ENCODE measurements at regions not wholly inside any gene's neighbourhood (a gene's known extent, or its start where the extent isn't known, plus 50 kb on each side); places are given as distances from the start of the nearest gene placed in this dataset.

DNA sequence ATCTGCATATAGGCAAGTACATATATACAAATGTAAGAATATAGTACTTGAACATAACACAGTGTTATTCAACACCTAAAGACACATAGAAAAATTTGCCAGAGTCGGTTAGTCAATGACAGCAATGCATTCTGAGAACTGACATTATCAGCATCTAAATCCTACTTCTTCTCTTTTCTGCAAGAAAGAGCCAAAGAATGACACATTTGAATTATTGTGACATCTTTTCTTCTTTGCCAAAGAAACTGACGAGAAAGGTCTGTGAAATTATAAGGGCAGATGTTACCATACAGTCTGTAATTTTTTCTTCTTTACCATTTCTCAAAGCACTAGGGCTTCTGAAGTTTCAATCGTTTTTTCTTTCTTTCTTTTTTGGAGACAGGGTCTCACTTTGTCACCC lies 350.9 kb upstream of the NBEA start:
- DNase-seq, result no peak

DNA sequence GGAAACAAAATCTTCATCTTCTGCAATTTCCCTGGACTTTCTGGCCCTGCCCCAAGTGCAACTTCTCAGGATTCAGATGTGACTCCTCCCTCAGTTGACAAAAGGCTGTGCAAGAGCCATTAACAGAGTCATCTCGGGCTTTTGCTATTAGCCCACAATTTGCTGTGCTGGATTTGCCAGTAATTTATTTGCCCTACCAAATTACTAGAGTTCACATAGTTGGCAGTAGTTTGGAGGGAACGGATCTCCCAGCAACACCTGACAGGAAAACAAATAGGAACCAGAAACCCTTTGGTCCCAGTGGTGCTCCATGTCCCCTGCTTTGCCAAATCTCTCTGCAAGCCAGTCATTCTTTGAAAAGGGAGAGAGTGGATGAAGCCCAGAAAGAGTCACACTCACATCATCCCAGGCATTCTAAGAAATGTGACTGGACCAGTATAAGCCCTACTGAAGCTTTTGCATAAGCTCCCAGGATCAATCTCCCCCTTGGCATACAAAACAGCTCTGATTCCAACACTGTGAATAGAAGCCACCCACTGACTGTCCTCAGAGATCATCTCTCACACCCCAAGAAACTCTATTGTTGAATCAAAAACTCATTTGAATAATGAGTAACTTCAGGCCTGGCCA lies 350.1 kb upstream of the NBEA start:
- no peak for DNase-seq

DNA sequence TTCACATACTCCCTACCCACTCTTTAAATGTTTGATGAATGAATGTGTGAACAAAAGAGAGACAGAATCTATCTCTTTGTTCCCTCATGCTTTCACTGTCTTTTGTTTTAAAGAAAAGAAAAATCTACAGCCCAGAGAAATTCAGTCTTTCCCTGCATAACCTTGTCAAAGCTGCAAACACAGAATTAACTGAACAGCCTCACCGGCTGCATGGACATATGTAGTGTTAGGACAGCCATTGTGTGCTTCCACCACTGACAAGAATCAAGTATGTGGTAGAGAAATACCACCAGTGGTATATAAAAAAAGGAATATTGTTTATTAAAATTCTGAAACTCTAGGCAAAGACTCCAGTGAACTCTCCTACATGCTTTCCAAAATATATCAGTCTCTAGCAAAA lies 348.4 kb upstream of the NBEA start:
- no peak for DNase-seq

DNA sequence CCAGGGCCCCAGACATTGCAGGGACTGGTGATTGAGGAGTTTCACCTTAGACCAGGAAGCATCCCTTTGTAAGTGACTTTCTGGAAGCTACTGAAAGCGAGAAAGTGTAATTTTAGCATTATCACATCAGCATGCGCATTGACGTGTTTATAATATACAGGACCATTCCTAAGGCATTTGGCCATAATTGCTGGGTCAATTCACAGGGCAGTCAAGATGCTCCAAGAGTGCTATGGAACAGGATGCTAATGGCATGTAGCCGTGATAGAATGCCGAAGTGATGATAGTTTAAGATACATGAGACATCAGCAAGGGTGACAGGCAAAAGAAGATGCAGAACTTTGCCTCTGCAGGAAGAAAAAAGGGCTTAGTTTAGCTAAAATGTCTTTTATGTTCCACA lies 347.6 kb upstream of the NBEA start:
- no peak for DNase-seq

DNA sequence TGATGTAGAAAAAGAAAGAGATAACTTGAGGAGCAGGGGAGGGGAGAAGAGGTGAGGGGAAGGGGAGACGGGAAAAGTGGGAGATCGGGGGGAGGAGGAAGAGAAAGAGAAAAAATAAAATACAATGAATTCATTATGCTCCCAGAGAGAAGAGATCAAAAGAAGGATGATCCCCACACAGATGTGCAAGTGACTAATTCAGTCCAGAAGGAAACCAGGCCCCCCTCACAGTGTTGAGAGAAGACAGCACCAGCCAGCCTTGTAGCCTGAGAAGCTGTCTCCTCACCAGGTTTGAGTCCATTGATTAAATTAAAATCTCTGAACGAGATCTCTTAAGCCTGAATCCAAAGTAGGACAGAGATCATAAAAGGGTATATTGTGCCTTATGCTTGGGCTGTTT lies 333.7 kb upstream of the NBEA start:
- DNase-seq, result no peak

DNA sequence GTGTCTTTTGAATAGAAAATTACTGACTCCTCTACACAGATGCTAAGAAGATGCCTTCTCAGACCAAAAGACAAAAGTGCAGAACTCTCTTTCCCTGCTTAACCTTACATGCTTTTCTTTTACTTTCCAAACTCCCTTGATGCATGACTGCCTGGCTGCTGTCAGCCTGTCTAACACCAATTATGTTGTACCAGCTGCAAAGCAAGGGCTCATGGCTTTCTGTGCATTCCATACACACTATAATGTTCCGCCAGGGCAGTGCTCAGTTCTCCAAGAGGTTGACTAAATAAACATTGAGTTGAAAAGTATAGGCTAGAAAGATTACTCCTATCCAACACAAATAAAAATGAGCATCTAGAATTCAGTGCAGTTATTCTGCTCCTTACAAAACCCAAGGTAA lies 330.4 kb upstream of the NBEA start:
- no peak for DNase-seq

DNA sequence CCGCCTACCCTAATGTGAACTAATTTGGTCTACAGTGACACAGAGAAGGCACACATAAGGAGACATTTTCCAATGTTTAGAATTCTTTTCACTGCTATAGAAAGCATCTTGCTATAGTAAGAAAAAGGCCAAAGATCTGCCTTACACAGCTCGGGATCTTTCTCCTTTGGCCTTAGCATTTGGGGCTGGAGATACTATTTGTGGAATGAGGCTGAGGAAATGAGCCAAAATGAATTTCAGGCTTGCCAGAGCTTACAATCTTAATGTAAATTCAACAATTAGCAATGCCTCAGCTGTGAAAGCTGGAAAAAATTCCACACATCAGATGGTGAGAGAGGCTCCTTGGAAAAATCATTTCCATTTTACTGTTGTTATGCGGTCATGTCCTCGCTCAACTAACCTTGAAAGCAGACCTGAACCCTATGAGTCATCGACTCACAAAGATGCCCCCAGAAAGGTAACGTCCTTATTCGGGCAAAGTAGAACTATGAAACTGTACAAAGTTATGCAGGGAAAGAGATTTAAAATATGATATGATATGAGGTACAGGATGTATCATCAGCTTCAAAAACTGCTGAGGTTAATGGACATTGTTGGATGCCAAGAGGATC lies 324.5 kb upstream of the NBEA start:
- no peak for DNase-seq

DNA sequence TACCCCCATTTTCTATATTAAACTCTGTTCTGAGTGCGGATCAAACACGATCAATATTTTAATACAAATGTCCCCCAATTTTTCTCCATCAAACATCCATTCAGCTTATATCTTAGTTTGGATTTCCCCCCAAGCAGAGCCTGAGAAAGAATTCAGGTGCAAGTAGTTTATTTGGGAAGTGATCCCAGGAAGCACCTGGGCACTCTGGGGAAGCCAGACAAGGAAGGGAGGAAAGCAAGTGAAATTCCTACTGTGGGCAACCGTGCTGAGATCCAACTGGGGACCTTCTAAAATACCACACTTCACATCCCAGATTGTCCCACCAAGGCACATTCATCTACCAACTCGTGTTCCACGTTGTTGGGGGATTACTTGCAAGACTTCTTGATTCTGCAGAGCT lies 323.4 kb upstream of the NBEA start:
- DNase-seq, result no peak

DNA sequence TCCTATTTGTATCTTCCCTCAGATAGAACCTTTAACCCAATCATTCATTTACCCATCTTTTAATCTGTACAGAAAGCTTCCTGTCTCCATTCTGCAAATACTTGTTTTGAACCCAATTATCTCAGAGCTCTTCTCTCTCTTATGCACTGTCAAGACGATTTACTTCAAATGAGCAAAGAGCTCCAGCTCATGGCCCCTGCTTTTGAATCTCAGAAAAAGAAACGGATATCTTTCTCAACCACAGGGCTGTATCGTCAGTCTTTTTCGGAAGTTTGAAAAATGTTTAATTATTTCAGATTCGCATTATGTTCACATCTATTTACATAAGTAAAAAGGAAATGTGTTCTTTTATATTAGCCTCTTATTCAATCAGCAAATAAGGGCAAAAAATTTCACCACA lies 322.7 kb upstream of the NBEA start:
- no peak for DNase-seq

DNA sequence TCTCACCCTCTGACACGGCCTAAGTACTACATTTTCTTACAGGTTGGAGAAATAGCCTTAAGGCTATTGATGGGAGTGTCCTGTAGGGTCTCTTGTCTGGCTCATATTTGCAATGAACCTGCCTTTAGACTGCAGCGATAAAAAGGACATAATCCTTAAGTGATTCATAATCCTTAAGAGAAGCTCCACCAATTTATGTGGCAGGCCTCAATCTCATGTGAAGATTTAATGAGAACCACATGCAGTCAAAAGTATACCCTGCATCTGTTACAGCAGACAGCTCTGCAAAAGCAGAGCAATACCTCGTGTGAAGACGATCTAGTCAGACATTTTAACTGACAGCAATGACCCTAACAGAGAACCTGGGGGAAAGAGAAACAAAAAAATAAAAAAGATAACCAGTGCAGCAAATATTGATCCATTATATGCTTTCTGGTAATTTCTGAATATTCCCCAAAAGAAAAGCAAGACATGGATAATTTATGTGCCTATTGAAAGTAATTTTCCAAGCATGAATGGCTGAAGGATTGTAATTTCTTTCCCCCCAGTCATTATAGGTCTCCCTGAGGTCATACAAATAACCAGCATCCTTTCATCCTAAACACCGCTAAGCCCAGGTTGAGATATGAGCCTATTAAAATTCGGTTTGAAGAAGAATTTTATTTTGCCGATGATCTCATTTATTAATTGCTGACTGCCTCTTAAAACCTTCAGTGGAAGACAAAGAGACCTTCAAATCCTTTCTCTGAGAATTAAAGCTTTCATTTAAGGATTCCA lies 321.8 kb upstream of the NBEA start:
- DNase-seq, result no peak

DNA sequence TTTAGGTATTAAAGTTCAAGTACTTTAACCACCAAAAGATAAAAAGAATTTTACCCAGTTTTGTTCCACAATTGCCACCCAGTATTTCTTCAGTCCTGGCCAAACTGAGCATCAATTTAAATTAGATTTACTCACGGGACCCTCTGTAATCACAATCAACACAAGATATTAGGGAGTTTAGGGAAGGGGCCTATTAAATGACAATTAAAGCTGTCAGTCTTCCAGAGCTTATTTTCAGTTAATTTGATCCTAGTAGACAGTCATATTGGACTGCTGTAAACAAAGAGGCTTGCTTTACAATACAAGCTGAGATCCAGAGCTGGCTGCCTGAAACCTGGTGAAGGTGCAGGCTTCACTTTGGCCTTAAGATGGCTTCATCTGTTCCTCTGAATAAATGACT lies 321.2 kb upstream of the NBEA start:
- DNase-seq, result no peak

DNA sequence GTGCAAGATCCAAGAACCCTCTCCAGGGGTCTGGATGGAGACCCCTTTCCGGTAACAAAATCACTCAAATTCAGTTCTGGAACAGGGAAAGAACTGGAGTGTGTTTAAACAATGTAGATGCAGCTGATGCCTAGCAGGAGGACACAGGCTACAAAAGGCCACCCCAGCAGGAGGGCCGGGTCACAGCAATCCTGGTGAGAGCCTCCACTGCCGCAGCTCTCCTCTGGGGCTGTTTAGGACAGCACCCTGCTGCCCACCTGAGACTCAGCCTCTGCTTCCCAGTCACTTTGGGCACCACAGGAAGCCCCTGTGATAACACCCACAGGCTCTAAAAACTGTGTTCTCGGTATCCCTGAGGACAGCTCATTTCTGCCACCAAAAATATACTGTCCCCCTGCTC lies 318.7 kb upstream of the NBEA start:
- no peak for DNase-seq

DNA sequence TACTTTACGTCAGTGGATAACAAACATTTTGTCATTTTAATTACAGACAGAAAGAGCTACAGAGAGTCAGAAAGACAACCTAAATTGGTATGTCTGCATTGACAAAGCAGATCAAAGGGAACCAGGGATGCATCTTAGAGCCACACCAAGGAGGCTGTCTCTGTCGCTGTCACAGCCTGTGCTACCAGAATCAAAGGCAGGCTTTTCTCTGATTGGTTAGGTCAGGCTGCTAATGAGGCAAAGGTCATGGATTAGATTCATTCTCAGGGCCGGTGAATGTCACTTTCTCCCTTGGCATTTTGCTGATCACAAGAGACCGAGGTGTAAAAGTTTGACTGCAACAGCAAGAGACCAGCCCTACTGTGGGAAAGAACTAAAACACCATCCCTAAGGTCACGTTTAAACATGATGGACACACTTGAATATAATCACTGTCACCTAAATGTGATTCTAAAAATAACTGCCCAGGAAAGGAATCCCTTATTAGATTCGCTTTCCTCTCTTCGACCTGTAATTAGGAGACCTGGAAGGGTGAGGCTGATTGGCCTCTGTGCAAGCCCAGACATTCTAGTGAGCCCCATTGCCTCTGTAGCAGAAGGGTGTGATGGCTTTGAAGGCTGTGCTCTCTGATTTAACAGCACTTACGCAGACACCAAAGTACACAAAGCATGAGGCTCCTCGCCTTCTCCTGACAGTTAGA lies 314.4 kb upstream of the NBEA start:
- DNase-seq, result no peak

DNA sequence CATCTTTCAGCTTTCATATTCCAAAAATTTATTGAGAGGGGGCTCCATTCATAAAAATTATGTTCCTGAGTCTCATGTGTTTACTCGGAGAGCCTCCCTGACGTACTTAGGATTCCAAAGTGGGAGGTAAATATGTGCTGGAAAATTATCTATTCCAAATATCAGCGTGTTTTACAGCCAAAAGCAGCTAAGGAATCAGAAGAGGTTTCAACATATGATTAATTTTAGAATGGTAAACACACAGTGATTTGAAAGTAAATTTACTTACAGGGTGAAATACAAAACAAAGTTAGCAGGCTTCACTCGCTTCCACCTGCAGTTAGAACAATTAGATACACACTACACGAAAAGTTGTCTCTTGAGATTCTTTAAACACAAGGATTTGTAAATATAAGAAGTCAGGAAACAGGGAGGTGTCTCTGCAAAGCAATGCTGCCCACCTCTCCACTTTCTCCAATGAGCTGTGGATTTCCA lies 313.8 kb upstream of the NBEA start:
- no peak for DNase-seq

DNA sequence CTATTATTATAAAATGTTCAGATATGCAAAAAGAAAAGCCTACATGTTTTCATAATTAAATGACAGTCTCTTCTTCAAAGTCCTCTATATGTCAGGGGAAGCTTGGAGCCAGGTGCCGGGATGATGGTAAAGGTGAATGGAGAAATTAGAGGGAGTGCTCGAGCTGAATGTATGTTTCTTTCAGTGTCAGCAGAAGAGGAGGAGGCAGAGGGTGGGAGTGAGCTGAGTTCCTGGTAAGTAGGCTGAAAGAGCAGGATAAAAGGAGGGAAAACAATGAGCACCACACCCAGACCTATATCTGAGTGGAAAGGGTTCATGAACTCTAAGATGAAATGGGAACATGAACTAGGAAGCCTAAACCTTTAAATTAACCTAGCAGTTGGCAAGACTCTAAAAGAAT lies 307.6 kb upstream of the NBEA start:
- no peak for DNase-seq

DNA sequence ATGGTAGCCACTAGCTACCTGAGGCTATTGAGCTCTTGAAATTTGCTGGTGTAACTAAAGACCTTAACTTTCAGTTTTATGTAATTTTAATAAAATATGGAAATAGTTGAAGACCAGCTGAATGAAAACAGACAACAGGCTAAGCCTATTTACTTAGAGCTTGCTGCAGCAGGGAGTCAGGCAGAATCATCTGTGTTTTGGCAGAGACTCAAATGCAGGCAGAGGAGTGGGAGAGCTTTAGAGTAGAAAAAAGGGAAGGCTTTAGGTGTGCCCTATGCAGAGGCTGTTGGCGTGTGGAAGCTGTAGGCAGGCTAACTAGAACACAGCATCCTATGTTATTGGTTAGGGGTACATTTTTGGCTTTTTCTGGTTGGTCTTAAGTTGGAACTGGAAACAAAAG lies 304.9 kb upstream of the NBEA start:
- no peak for DNase-seq

DNA sequence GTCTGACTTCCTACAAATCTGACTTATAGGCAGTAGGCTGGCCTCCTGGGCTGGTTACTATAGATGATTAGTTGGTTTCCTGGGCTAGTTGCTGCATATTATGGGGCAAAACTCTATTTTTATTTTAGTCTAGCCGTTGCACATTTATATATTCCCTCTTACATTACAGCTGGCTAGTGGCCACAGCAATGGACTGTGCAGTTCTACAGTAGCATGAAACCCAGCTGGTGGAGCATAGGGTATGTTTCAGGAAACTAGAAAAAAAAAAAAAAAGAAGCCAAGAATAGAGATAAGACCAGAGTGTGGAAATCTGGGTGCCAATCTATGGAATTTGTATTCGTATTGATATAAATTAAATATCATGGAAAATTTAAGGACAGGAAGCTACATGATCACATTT lies 304.4 kb upstream of the NBEA start:
- DNase-seq, result no peak

DNA sequence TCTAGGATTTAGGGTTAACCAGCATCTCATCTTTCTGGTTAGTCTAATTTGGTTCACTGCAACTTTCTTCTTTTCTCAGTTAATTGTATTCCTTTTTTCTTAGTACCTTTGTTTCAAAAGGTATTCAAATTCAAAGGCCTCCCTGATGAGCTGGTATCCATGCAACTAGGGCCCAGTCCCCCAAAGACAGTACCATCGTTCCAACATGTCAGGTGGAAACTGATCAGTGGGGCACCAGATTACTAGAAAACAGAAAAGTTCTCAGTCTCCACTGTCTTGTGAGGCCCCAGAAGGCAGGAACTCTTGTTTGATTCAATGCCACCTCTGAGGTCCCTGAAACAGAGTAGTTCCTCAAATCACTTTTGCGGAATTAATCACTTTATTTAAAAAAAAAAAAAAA lies 303.2 kb upstream of the NBEA start:
- DNase-seq, result no peak

DNA sequence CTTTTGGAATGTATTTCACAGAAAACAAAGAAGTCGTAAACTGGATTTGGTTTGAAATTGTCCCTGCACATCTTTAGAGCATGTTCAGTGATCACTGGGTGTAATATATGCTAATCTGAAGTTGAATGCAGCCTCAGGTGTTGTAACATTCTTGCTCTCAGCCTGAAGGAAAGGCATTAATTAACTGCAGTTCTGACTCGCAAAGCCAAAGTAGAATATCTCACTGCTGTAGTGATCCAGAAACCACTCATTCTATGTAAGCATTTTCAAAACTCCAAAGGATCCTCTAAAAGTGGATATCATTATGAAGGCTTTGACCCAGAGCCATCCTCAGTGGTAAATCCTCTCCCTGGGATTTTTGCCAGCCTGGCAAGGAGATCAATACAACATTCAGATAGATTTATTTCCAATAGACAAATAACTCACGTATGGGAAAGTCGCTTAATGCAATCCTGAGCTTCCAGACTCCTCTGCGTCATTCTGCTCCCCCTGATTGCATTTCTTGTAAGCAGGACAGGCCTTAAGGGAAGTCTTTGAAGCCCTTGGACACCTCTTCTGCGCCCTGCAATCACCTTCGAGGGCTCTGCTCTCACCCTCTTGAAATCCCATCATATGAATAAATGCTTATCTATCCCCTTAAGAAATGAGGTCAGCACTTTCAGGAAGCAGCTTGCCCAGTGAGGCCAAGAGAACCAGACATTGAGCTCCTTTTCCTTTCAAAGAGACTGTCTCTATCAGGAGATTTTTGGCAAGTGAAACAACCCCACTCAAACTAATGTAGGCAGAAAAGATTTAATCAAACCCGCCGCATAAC lies 301.7 kb upstream of the NBEA start:
- no peak for DNase-seq

DNA sequence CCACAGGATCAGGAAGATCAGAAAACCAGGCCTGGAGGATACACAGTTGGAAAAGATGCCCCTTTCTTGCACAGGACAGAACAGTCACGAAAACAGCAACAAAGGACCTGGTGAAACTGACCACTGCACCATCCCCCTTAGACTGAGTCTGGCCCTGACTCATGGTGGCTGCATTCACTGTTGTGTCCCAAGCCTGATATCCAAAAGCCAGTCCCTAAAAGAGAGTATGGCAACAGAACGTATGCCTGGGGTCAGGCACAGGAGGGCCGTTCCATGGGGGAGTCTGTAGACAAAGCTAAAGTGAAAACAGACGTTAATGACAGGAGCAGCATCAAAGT lies 301.1 kb upstream of the NBEA start:
- no peak for DNase-seq

DNA sequence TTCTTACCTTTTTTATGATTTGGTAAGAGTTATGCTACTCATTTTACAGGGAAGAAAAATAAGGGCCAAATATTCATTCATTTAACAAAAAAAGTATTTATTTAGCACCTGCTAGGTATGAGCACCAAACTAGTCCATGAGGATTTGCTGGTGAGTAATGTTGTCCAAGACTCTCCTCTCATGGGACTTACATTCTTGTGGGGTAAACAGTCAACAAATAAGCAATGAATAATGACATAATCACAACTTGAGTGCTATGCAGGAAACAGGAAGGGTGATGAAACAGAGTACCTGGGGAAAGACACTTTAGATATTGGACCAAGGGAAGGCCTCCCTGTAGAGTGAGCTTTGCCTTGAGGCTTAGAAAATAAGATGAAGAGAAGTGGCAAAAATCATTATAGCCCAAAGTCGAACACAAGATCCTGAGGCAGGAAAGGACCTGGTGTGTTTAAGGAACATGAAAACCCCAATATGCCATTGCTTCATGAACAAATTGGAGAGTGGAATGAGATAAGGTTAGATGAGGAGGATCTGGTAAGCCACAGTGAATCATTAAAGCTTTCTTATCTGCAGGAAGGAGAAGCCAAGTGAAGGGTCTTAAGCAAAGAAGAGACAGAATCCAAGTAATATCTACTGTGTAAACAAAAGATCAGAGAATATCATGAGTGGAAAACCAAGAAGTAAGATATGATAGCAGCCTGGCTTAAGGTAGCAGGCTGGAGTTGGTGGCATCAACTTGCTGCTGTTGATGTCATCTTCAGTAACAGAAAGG lies 294.5 kb upstream of the NBEA start:
- DNase-seq, result no peak

DNA sequence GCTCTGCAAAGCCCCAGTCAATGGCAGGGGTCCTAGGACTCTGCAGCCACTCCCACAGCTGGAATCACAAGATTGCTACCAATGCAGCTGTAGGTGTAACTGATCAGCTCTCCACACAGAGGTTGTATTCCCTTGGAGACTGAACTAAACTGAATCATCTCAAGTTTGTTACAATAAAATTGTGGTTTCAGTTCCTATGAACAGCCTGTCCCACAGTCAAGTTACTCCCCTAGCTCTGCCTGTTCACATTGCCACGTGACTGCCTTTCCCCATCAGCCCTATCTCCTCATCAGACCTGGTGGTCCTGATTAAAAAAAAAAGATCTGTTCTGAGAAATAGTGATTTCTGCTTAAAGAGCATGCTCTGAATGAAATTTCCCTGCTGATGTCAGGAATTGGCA lies 287.9 kb upstream of the NBEA start:
- no peak for DNase-seq
